Smooth muscle cell (in vitro differentiated cells): ENCODE measurements at regions not wholly inside any gene's neighbourhood (a gene's known extent, or its start where the extent isn't known, plus 50 kb on each side); places are given as distances from the start of the nearest gene placed in this dataset.

Source experiments
- DNase-seq: peaks from one replicate; lab custom pipeline; 2025; ENCODE audit not compliant: unreplicated experiment; lab: John Stamatoyannopoulos, UW
- H2AFZ ChIP-seq: fragments of 200-600 bp; sonication (generic); 2 replicates; pipeline ENCODE4 v1.6.0; 2016; ENCODE audit warnings: antibody characterized with exemption, low read depth, mild to moderate bottlenecking
- H3F3A ChIP-seq: fragments of 200-600 bp; sonication (generic); 2 replicates; pipeline ENCODE4 v1.6.0; 2017; ENCODE audit warnings: antibody characterized with exemption, low read depth
- H3K27ac ChIP-seq: fragments of 200-600 bp; sonication (generic); 2 replicates; pipeline ENCODE4 v1.5.1; 2016; ENCODE audit warnings: low read depth, mild to moderate bottlenecking
- H3K27me3 ChIP-seq: fragments of 200-600 bp; sonication (generic); 2 replicates; pipeline ENCODE4 v1.6.1; 2016; ENCODE audit warnings: low read depth, mild to moderate bottlenecking
- H3K36me3 ChIP-seq: fragments of 200-600 bp; sonication (generic); 2 replicates; pipeline ENCODE4 v1.5.1; 2016; ENCODE audit warnings: low read depth
- H3K4me1 ChIP-seq: fragments of 200-600 bp; sonication (generic); 2 replicates; pipeline ENCODE4 v1.5.1; 2016; ENCODE audit warnings: low read depth
- H3K4me2 ChIP-seq: fragments of 200-600 bp; sonication (generic); 2 replicates; pipeline ENCODE4 v1.6.0; 2016; ENCODE audit warnings: mild to moderate bottlenecking
- H3K4me3 ChIP-seq: fragments of 200-600 bp; sonication (generic); 2 replicates; pipeline ENCODE4 v1.5.1; 2016; ENCODE audit warnings: mild to moderate bottlenecking
- H3K79me2 ChIP-seq: fragments of 200-600 bp; sonication (generic); 2 replicates; pipeline ENCODE4 v1.6.0; 2016; ENCODE audit warnings: low read depth, mild to moderate bottlenecking
- H3K9ac ChIP-seq: fragments of 200-600 bp; sonication (generic); 2 replicates; pipeline ENCODE4 v1.6.0; 2016; ENCODE audit warnings: low read depth
- H3K9me3 ChIP-seq: fragments of 200-600 bp; sonication (generic); replicated peaks from 2 replicates; pipeline ENCODE4 v1.5.1; 2016; ENCODE audit warnings: low read depth
- H4K20me1 ChIP-seq: fragments of 200-600 bp; sonication (generic); 2 replicates; pipeline ENCODE4 v1.6.0; 2016; ENCODE audit warnings: low read depth
- CTCF ChIP-seq: fragments of 200-600 bp; sonication (generic); IDR thresholded peaks from 2 replicates; pipeline ENCODE4 v1.5.1; 2017; ENCODE audit warnings: borderline replicate concordance, mild to moderate bottlenecking, antibody characterized with exemption; ENCODE audit not compliant: insufficient read depth, poor library complexity, severe bottlenecking
- WGBS: methylation state at CpG from one replicate; pipeline ENCODE4 v1.1.7; 2016; ENCODE audit warnings: low lambda C conversion rate; 5-methylcytosine and 5-hydroxymethylcytosine counted together

DNA sequence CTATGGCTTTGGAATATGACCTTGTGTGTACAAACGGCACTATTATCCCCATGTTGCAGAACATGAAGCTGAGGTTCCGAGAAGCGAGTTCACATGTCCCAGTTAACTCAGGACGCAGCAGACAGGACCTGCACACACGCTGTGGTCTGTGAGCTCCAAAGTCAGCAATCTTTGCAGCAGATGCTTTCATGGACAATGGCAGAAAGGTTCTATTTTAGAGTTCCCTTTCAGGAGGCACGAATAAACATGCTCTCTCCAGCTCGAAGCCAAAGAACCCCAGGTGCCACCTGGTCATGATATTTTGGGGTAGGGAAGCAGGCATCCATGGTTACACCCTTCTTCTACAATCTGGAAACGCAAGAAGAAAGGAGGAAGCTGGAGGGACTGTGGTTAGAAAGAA is 412.0 kb downstream of the TMEM114 start:
- DNase-seq = no peak
- Histone ChIP-seq H3K79me2 (no peaks in the 10 kb centered on the region), H3K27me3 (no peaks in the 10 kb centered on the region), H3F3A (no peaks in the 10 kb centered on the region), H2AFZ (no peak overlapping the region), H3K4me3 (no peak overlapping the region), H4K20me1 (no peaks in the 10 kb centered on the region), H3K4me2 (no peak overlapping the region), H3K9ac (no peak overlapping the region), H3K36me3 (no peaks in the 10 kb centered on the region), H3K4me1 (no peaks in the 10 kb centered on the region), H3K27ac (no peak overlapping the region), H3K9me3 (no peaks in the 10 kb centered on the region)
- TF ChIP-seq CTCF = no peak
- WGBS = 86% methylated on average over 8 of the region's 8 CpGs

DNA sequence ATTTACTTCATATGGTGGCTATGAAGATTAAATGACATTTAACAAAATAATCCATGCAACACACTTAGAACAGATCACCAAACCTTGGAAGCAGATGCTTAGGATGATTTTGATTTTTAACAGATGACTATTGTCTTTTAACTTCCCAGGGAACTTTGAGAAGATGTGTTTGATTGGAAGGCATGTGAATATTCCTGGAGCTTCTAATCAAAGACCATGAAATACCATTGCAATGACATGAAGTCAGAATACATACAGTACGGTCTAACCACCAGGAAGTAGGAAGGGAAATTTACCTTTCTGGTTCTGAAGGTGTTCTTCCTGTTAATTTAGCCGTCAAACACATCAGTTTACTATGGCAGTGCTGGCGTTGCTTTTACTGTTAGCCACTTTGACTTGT is 414.9 kb downstream of the TMEM114 start:
- Histone ChIP-seq H3K27me3 (no peaks in the 10 kb centered on the region), H3K27ac (no peak overlapping the region), H2AFZ (no peak overlapping the region), H4K20me1 (no peaks in the 10 kb centered on the region), H3K4me2 (no peak overlapping the region), H3K9ac (no peak overlapping the region), H3K9me3 (no peaks in the 10 kb centered on the region), H3F3A (no peaks in the 10 kb centered on the region), H3K4me3 (no peak overlapping the region), H3K79me2 (no peaks in the 10 kb centered on the region), H3K36me3 (no peaks in the 10 kb centered on the region), H3K4me1 (no peaks in the 10 kb centered on the region)
- DNase-seq = no peak
- 81% methylated on average over 3 of the region's 3 CpGs for WGBS
- TF ChIP-seq CTCF = no peak

DNA sequence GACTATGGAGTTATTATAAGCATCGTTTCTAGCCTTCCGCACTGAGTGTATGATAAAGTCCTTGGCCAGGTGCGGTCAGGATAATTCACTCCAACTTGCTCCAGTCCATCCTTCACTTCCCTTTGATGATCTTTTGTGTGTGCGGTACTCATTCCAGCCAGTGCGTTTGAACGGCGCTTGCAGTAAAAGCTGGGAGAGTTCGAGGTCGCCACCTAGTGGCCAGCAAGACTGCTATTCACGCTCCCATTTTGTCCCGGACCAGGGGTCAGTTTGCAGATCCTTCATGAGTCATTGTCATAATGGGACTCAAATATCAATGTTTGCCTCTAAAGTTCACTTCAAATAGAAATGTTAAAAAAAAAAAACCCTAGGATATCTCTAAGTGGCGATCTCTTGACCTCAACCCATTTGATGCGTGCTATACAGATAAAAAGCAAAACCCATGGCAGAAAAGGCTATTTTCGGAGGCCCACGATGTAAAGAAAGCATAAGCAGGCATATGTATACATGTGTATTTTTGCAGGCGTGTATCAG is 417.1 kb downstream of the TMEM114 start:
- Histone ChIP-seq H3K4me3 (no peak overlapping the region), H3K36me3 (no peaks in the 10 kb centered on the region), H3K9me3 (no peaks in the 10 kb centered on the region), H3K4me1 (no peaks in the 10 kb centered on the region), H3K9ac (no peak overlapping the region), H2AFZ (no peak overlapping the region), H3K79me2 (no peaks in the 10 kb centered on the region), H3K27me3 (no peaks in the 10 kb centered on the region), H3K27ac (no peak overlapping the region), H3F3A (no peaks in the 10 kb centered on the region), H4K20me1 (no peaks in the 10 kb centered on the region), H3K4me2 (no peak overlapping the region)
- DNase-seq = peak; percentile 0
- peak; percentile 96 for TF ChIP-seq CTCF
- WGBS = 24% methylated on average over 16 of the region's 16 CpGs

GRCh38 chr16:8172551-8172950 is 417.8 kb downstream of the TMEM114 start:
- Histone ChIP-seq H3F3A (no peaks in the 10 kb centered on the region), H3K27me3 (no peaks in the 10 kb centered on the region), H3K27ac (no peak overlapping the region), H2AFZ (no peak overlapping the region), H3K36me3 (no peaks in the 10 kb centered on the region), H4K20me1 (no peaks in the 10 kb centered on the region), H3K9ac (no peak overlapping the region), H3K9me3 (no peaks in the 10 kb centered on the region), H3K4me1 (no peaks in the 10 kb centered on the region), H3K4me2 (no peak overlapping the region), H3K79me2 (no peaks in the 10 kb centered on the region), H3K4me3 (no peak overlapping the region)
- no peak for DNase-seq
- TF ChIP-seq CTCF = no peak
- 89% methylated on average over 7 of the region's 7 CpGs for WGBS
